ENCODE measurements at regions not wholly inside any gene's neighbourhood (a gene's known extent, or its start where the extent isn't known, plus 50 kb on each side); places are given as distances from the start of the nearest gene placed in this dataset.

- BruUV-seq (replicated peaks): no TSS peak
- CTCF ChIA-PET: no interaction called here
Observed at GRCh38 chr9:12516031-12516430, 177.2 kb upstream of the TYRP1 start.

GRCh38 chr9:12516573-12516972, 176.6 kb upstream of the TYRP1 start:
- BruUV-seq (replicated peaks): no TSS peak
- no peak overlapping the region for H3K27ac ChIP-seq (ENCODE audit: low read depth, low read length, poor library complexity, severe bottlenecking)
- H3K4me1 ChIP-seq (ENCODE audit: insufficient read depth, low read length, poor library complexity, severe bottlenecking): no peaks in the 10 kb centered on the region
- TF ChIP-seq CTCF (conservative IDR thresholded peaks at IDR 0.05; ENCODE audit: low read depth, low read length) (no peak), EZH2 (IDR thresholded peaks at IDR 0.05; ENCODE audit: borderline replicate concordance, low read depth, low read length, poor library complexity, severe bottlenecking) (no peak)
- H3K4me3 ChIP-seq (ENCODE audit: low read depth, low read length, poor library complexity, severe bottlenecking): no peak overlapping the region
- POLR2A ChIA-PET (ENCODE audit: low non-redundant PET): no interaction called here
- no peaks in the 10 kb centered on the region for H3K9me3 ChIP-seq (ENCODE audit: low read depth, low read length, poor library complexity, severe bottlenecking)
- no peaks in the 10 kb centered on the region for H3K27me3 ChIP-seq (replicated peaks; ENCODE audit: insufficient read depth, low read depth, low read length, poor library complexity)
- DNase-seq (ENCODE audit: low spot score): no peak
- intact Hi-C loops (cut with micrococcal nuclease; ENCODE audit: unreplicated experiment): no loop called here
- no peaks in the 10 kb centered on the region for H3K36me3 ChIP-seq (ENCODE audit: insufficient read depth, low read length, poor library complexity, severe bottlenecking)
- CTCF ChIA-PET: no interaction called here

More at GRCh38 chr9:12516031-12516430, 177.2 kb upstream of the TYRP1 start:
- Histone ChIP-seq H3K27ac (ENCODE audit: low read depth, low read length, poor library complexity, severe bottlenecking) (no peak overlapping the region), H3K36me3 (ENCODE audit: insufficient read depth, low read length, poor library complexity, severe bottlenecking) (no peaks in the 10 kb centered on the region), H3K4me3 (ENCODE audit: low read depth, low read length, poor library complexity, severe bottlenecking) (no peak overlapping the region), H3K4me1 (ENCODE audit: insufficient read depth, low read length, poor library complexity, severe bottlenecking) (no peaks in the 10 kb centered on the region), H3K27me3 (replicated peaks; ENCODE audit: insufficient read depth, low read depth, low read length, poor library complexity) (no peaks in the 10 kb centered on the region), H3K9me3 (ENCODE audit: low read depth, low read length, poor library complexity, severe bottlenecking) (no peaks in the 10 kb centered on the region)
- POLR2A ChIA-PET (ENCODE audit: low non-redundant PET): no interaction called here
- intact Hi-C loops (cut with micrococcal nuclease; ENCODE audit: unreplicated experiment): no loop called here
- TF ChIP-seq CTCF (conservative IDR thresholded peaks at IDR 0.05; ENCODE audit: low read depth, low read length) (no peak), EZH2 (IDR thresholded peaks at IDR 0.05; ENCODE audit: borderline replicate concordance, low read depth, low read length, poor library complexity, severe bottlenecking) (no peak)
- no peak for DNase-seq (ENCODE audit: low spot score)

GRCh38 chr9:12538842-12539579, 154.2 kb upstream of the TYRP1 start:
- TF ChIP-seq EZH2 (IDR thresholded peaks at IDR 0.05; ENCODE audit: borderline replicate concordance, low read depth, low read length, poor library complexity, severe bottlenecking) (no peak), CTCF (conservative IDR thresholded peaks at IDR 0.05; ENCODE audit: low read depth, low read length) (no peak)
- ChIA-PET CTCF (no interaction called here), POLR2A (ENCODE audit: low non-redundant PET) (no interaction called here)
- no TSS peak for BruUV-seq (replicated peaks)
- no peaks in the 10 kb centered on the region for H3K9me3 ChIP-seq (ENCODE audit: low read depth, low read length, poor library complexity, severe bottlenecking)
- H3K4me1 ChIP-seq (ENCODE audit: insufficient read depth, low read length, poor library complexity, severe bottlenecking): no peaks in the 10 kb centered on the region
- DNase-seq (ENCODE audit: low spot score): no peak
- H3K27ac ChIP-seq (ENCODE audit: low read depth, low read length, poor library complexity, severe bottlenecking): no peak overlapping the region
- intact Hi-C loops (cut with micrococcal nuclease; ENCODE audit: unreplicated experiment): no loop called here
- no peaks in the 10 kb centered on the region for H3K36me3 ChIP-seq (ENCODE audit: insufficient read depth, low read length, poor library complexity, severe bottlenecking)
- H3K27me3 ChIP-seq (replicated peaks; ENCODE audit: insufficient read depth, low read depth, low read length, poor library complexity): no peaks in the 10 kb centered on the region
- H3K4me3 ChIP-seq (ENCODE audit: low read depth, low read length, poor library complexity, severe bottlenecking): no peak overlapping the region
